ENCODE measurements at regions not wholly inside any gene's neighbourhood (a gene's known extent, or its start where the extent isn't known, plus 50 kb on each side); places are given as distances from the start of the nearest gene placed in this dataset.

GRCh38 chr2:204373942-204374341 lies 171.3 kb upstream of the PARD3B start:
- no peak for DNase-seq (ENCODE audit: extremely low read depth, low read depth)
- TF ChIP-seq CTCF (IDR thresholded peaks at IDR 0.05; ENCODE audit: low read depth, low read length): no peak

DNA sequence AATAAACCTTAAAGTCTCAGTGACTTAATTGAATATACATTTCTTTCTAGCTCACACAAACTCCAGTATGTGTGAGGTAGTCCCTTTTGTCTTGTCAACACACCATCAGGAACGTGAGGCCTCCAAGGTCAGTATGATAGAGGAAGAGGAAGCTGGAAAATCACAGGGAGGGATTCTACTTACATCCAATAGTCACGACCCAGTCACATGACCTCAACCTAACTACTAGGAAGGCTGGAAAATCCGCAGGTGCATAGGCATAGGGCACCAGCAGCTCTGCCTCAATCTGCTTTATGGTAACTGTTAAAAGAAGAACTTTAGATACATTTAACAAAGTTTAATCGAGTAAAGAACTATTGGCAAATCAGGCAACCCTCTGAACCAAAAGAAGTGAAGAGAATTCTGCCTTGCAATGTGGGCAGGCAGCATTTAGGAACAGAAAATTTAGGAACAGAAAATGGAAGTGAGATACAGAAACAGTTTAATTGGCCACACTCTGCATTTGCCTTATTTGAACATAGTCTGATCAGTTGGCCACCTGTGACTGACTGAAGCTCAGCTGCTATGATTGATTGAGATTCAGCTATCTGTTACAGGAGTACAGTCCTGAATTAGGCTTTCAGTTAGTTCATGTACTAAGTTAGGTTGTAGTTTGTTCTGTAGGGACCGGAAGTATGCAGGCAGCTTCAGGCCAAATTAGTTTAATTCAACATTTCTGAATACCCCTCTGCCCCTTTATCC lies 165.0 kb upstream of the PARD3B start:
- no peak for TF ChIP-seq CTCF (IDR thresholded peaks at IDR 0.05; ENCODE audit: low read depth, low read length)
- DNase-seq (ENCODE audit: extremely low read depth, low read depth): no peak

DNA sequence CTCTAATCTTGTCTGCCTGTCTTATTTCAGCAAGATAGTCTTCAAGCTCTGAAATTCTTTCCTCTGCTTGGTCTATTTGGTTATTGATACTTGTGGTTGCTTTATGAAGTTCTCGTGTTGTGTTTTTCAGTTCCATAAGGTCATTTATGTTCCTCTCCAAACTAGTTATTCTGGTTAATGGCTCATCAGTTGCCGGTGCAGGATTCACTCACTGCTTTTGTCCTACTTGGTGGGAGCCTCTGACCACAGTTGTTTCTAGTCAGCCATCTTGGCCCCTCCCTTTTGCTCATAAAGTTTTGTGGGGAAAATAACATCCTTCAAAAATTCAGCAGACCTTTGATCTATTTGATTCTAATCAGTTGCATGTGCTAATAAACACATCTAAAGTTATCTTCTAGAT lies 158.6 kb upstream of the PARD3B start:
- no peak for DNase-seq (ENCODE audit: extremely low read depth, low read depth)
- no peak for TF ChIP-seq CTCF (IDR thresholded peaks at IDR 0.05; ENCODE audit: low read depth, low read length)

GRCh38 chr2:204389120-204389519 lies 156.2 kb upstream of the PARD3B start:
- no peak for DNase-seq (ENCODE audit: extremely low read depth, low read depth)
- TF ChIP-seq CTCF (IDR thresholded peaks at IDR 0.05; ENCODE audit: low read depth, low read length): no peak

DNA sequence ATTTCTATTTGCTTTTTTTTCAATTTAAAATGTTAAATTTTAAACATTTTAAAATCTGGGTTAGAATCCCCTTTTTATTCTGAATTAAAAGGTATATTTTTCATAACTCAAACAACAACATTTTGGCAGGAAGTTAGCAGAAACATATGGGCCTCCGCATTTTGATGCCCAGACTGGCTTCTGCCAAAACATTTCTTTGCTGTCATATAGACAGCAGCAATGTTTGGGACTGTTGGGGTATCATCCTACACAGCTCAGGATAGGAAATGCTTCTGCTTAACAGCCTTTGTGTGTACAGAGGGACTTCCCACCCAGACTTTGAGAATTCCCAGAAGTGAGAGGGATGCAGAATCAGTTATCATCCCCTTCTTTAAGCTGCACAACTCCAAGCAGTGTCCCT lies 155.4 kb upstream of the PARD3B start:
- no peak for TF ChIP-seq CTCF (IDR thresholded peaks at IDR 0.05; ENCODE audit: low read depth, low read length)
- DNase-seq (ENCODE audit: extremely low read depth, low read depth): no peak

DNA sequence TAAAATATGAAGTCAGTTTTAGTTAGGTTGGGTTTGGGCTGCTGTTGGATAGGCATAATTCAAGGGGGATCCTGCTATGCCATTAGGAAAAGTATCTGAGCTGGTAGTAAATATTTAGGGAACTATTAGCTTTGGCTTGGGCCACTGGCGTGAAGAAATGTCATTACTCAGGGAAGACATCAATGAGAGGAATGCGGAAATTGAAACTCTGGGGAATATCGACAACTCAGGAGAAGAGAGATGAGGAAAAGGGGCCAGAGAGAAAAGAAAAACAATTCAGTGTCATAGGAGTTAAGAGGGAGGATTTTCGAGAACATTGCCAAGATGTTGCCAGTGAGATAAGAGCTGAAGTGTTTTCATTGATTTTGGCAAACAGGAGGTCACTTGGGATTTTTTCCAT lies 149.7 kb upstream of the PARD3B start:
- DNase-seq (ENCODE audit: extremely low read depth, low read depth): no peak
- no peak for TF ChIP-seq CTCF (IDR thresholded peaks at IDR 0.05; ENCODE audit: low read depth, low read length)

- DNase-seq (ENCODE audit: extremely low read depth, low read depth): no peak
- no peak for TF ChIP-seq CTCF (IDR thresholded peaks at IDR 0.05; ENCODE audit: low read depth, low read length)
Measured at GRCh38 chr2:204401114-204401513, 144.2 kb upstream of the PARD3B start.

All from AG09319 (cell line).